Retina (tissue), 1 donor: ENCODE measurements at regions not wholly inside any gene's neighbourhood (a gene's known extent, or its start where the extent isn't known, plus 50 kb on each side); places are given as distances from the start of the nearest gene placed in this dataset.

Experiments used
- DNase-seq: peaks from one replicate; pipeline ENCODE4 v3.0.0-alpha.2; 2016

- DNase-seq: no peak
These were observed 261.1 kb upstream of the CITED2 start for GRCh38 chr6:139635401-139636130.

GRCh38 chr6:139632840-139633239 is 258.4 kb upstream of the CITED2 start:
- DNase-seq: no peak

GRCh38 chr6:139628270-139628669 is 253.8 kb upstream of the CITED2 start:
- DNase-seq: no peak

- no peak for DNase-seq
These were observed 252.6 kb upstream of the CITED2 start for GRCh38 chr6:139627091-139627490.

GRCh38 chr6:139625998-139626975 is 251.8 kb upstream of the CITED2 start:
- DNase-seq: no peak

- DNase-seq: no peak
These were observed 250.9 kb upstream of the CITED2 start for GRCh38 chr6:139625081-139625939.

- no peak for DNase-seq
These were observed 248.9 kb upstream of the CITED2 start for GRCh38 chr6:139623372-139623771.

GRCh38 chr6:139613496-139613895 is 239.0 kb upstream of the CITED2 start:
- no peak for DNase-seq

GRCh38 chr6:139612135-139612465 is 237.7 kb upstream of the CITED2 start:
- no peak for DNase-seq

GRCh38 chr6:139611327-139612134 is 237.1 kb upstream of the CITED2 start:
- DNase-seq: no peak

GRCh38 chr6:139608466-139609261 is 234.2 kb upstream of the CITED2 start:
- DNase-seq: no peak

- no peak for DNase-seq
These were observed 230.9 kb upstream of the CITED2 start for GRCh38 chr6:139605350-139605749.

GRCh38 chr6:139603581-139603980 is 229.1 kb upstream of the CITED2 start:
- no peak for DNase-seq

GRCh38 chr6:139602577-139602976 is 228.1 kb upstream of the CITED2 start:
- DNase-seq: no peak

GRCh38 chr6:139600919-139601475 is 226.5 kb upstream of the CITED2 start:
- DNase-seq: no peak

GRCh38 chr6:139600343-139600742 is 225.9 kb upstream of the CITED2 start:
- DNase-seq: no peak

- no peak for DNase-seq
These were observed 223.6 kb upstream of the CITED2 start for GRCh38 chr6:139597771-139598755.

- no peak for DNase-seq
These were observed 222.8 kb upstream of the CITED2 start for GRCh38 chr6:139597087-139597763.

GRCh38 chr6:139595183-139595582 is 220.7 kb upstream of the CITED2 start:
- no peak for DNase-seq
